ENCODE measurements at regions not wholly inside any gene's neighbourhood (a gene's known extent, or its start where the extent isn't known, plus 50 kb on each side); places are given as distances from the start of the nearest gene placed in this dataset.

DNA sequence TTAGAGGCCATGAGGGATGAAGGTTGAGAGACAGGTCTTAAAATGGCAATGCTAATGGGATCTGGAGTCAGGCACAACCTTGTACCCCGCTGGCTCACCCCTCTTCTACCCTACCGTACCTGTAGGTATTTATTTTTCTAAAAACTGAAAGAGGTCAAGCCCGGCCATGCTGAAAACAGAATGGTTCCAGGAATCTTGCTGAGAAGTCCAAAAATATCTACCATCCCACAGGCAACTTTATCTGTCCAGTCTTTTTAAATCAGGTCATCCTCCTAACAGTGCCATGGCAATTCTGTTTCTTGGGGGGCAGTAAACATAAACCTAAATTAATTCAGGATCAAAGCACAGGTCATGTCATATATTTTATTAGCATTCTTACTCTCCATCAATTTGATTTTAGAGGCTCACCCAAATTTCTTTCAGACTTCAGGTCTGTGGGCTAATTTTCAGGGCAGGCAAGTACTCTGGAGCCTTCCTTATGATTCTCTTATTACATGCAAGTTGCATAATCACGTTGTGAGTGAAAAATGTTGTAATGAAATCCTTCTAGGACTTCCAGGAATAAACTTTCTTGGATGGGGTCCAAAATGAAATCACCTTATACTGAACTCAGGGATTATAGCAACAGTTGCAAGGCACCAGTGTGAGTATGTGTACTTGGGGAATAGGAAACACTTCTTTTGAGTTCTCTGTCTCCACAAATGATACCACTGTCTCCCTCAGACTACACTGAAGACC lies 102.7 kb upstream of the NREP start:
- H3K79me2 ChIP-seq (ENCODE audit: low read depth): no peaks in the 10 kb centered on the region
- intact Hi-C loops (cut with micrococcal nuclease; ENCODE audit: unreplicated experiment): no loop called here
- H3K9me2 ChIP-seq (ENCODE audit: insufficient read depth): no peaks in the 10 kb centered on the region
- H4K20me1 ChIP-seq (ENCODE audit: insufficient read depth): no peaks in the 10 kb centered on the region
- BruUV-seq (replicated peaks): no TSS peak
- DNase-seq: no peak
- no peak overlapping the region for H3K27ac ChIP-seq
- no peaks in the 10 kb centered on the region for H3K27me3 ChIP-seq (ENCODE audit: insufficient read depth, low read depth)
- H3K9me3 ChIP-seq (ENCODE audit: insufficient read depth, low read depth): no peaks in the 10 kb centered on the region
- no peaks in the 10 kb centered on the region for H3K4me1 ChIP-seq (replicated peaks; ENCODE audit: insufficient read depth)
- H3K4me3 ChIP-seq: no peak overlapping the region
- H2AFZ ChIP-seq: no peak overlapping the region
- POLR2A ChIA-PET (ENCODE audit: unreplicated experiment): no interaction called here
- no peaks in the 10 kb centered on the region for H3F3A ChIP-seq (ENCODE audit: insufficient read depth, low read depth)
- no peak overlapping the region for H3K4me2 ChIP-seq
- TF ChIP-seq, protein P1, sequence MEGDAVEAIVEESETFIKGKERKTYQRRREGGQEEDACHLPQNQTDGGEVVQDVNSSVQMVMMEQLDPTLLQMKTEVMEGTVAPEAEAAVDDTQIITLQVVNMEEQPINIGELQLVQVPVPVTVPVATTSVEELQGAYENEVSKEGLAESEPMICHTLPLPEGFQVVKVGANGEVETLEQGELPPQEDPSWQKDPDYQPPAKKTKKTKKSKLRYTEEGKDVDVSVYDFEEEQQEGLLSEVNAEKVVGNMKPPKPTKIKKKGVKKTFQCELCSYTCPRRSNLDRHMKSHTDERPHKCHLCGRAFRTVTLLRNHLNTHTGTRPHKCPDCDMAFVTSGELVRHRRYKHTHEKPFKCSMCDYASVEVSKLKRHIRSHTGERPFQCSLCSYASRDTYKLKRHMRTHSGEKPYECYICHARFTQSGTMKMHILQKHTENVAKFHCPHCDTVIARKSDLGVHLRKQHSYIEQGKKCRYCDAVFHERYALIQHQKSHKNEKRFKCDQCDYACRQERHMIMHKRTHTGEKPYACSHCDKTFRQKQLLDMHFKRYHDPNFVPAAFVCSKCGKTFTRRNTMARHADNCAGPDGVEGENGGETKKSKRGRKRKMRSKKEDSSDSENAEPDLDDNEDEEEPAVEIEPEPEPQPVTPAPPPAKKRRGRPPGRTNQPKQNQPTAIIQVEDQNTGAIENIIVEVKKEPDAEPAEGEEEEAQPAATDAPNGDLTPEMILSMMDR (conservative IDR thresholded peaks at IDR 0.05): no peak
- TF ChIP-seq EZH2 (IDR thresholded peaks at IDR 0.05; ENCODE audit: low read depth): no peak
- no peaks in the 10 kb centered on the region for H3K36me3 ChIP-seq (ENCODE audit: low read depth)
- CTCF ChIA-PET: no interaction called here

DNA sequence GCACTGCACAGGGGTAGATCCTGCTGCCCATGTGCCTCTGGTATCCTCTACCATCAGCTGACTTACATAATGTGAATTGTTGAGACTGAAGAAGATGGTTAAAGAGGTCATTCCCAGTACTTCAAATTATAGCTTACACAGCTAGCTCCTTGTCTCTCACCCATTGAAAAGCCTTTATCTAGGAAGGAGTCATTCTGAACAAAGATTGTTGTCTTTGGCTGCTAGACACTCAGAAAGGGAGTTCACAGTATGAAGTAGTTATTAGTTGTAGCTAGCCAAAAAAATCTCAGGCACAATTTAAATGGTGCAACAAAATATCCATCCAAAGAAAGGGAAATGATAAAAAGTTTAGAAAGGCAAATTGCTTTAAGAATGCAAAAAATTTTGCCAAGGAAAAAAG lies 102.0 kb upstream of the NREP start:
- no peaks in the 10 kb centered on the region for H3K4me1 ChIP-seq (replicated peaks; ENCODE audit: insufficient read depth)
- ChIA-PET CTCF (no interaction called here), POLR2A (ENCODE audit: unreplicated experiment) (no interaction called here)
- no peak for TF ChIP-seq EZH2 (IDR thresholded peaks at IDR 0.05; ENCODE audit: low read depth)
- TF ChIP-seq, protein P1 (conservative IDR thresholded peaks at IDR 0.05): no peak
- no peaks in the 10 kb centered on the region for H3K9me3 ChIP-seq (ENCODE audit: insufficient read depth, low read depth)
- DNase-seq: no peak
- no peak overlapping the region for H3K27ac ChIP-seq
- H3F3A ChIP-seq (ENCODE audit: insufficient read depth, low read depth): no peaks in the 10 kb centered on the region
- intact Hi-C loops (cut with micrococcal nuclease; ENCODE audit: unreplicated experiment): no loop called here
- no peak overlapping the region for H3K4me2 ChIP-seq
- H2AFZ ChIP-seq: no peak overlapping the region
- H4K20me1 ChIP-seq (ENCODE audit: insufficient read depth): no peaks in the 10 kb centered on the region
- no peaks in the 10 kb centered on the region for H3K9me2 ChIP-seq (ENCODE audit: insufficient read depth)
- H3K79me2 ChIP-seq (ENCODE audit: low read depth): no peaks in the 10 kb centered on the region
- no TSS peak for BruUV-seq (replicated peaks)
- H3K36me3 ChIP-seq (ENCODE audit: low read depth): no peaks in the 10 kb centered on the region
- H3K4me3 ChIP-seq: no peak overlapping the region
- H3K27me3 ChIP-seq (ENCODE audit: insufficient read depth, low read depth): no peaks in the 10 kb centered on the region

- Histone ChIP-seq H3K9me2 (ENCODE audit: insufficient read depth) (no peaks in the 10 kb centered on the region), H3K4me1 (replicated peaks; ENCODE audit: insufficient read depth) (no peaks in the 10 kb centered on the region), H3K27ac (no peak overlapping the region), H3K36me3 (ENCODE audit: low read depth) (no peaks in the 10 kb centered on the region), H4K20me1 (ENCODE audit: insufficient read depth) (no peaks in the 10 kb centered on the region), H3K4me3 (no peak overlapping the region), H3F3A (ENCODE audit: insufficient read depth, low read depth) (no peaks in the 10 kb centered on the region), H3K27me3 (ENCODE audit: insufficient read depth, low read depth) (no peaks in the 10 kb centered on the region), H2AFZ (no peak overlapping the region), H3K9me3 (ENCODE audit: insufficient read depth, low read depth) (no peaks in the 10 kb centered on the region), H3K79me2 (ENCODE audit: low read depth) (no peaks in the 10 kb centered on the region), H3K4me2 (no peak overlapping the region)
- BruUV-seq (replicated peaks): no TSS peak
- intact Hi-C loops (cut with micrococcal nuclease; ENCODE audit: unreplicated experiment): no loop called here
- TF ChIP-seq EZH2 (IDR thresholded peaks at IDR 0.05; ENCODE audit: low read depth): no peak
- TF ChIP-seq, protein P1 (conservative IDR thresholded peaks at IDR 0.05): no peak
- POLR2A ChIA-PET (ENCODE audit: unreplicated experiment): no interaction called here
- CTCF ChIA-PET: no interaction called here
- DNase-seq: no peak
Measured at GRCh38 chr5:111857623-111858022, 100.6 kb upstream of the NREP start.
